ENCODE measurements at regions not wholly inside any gene's neighbourhood (a gene's known extent, or its start where the extent isn't known, plus 50 kb on each side); places are given as distances from the start of the nearest gene placed in this dataset.

DNA sequence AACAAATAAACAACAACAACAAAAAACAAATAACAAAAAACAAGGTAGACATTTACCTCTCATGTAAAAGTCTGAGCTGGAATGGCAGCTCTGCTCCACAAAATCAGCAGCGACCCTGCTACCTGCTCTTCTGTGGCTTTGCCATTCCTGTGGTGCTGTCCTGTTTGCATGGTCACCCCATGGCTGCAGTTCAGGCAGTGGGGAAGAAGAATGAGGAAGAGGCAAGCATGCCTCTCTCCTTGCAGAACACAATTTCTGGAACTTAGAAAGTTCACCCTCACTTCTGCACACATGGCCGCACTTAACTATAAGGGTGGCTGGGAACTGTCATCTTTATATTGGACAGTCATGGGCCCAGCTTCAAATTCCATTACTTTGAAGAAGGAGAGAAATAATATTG, 84.8 kb upstream of the GNG12 start:
- Histone ChIP-seq H3K36me3 (ENCODE audit: insufficient read depth in 1 of 2, low read depth in 1 of 2) (no peaks in the 10 kb centered on the region), H3K9me3 (no peaks in the 10 kb centered on the region), H3K27me3 (ENCODE audit: insufficient read depth in 3 of 3, low read length in 2 of 3) (no peaks in the 10 kb centered on the region), H3K27ac (no peak overlapping the region), H3K4me3 (no peak overlapping the region), H3K4me1 (no peaks in the 10 kb centered on the region)
- ATAC-seq (no peak), DNase-seq (no peak)
- WGBS, 3 donors: 92 to 96% (median 93%) methylated on average over 2 of the region's 2 CpGs
- intact Hi-C loops (cut with DNase I): no loop called here
- TF ChIP-seq, protein P1, sequence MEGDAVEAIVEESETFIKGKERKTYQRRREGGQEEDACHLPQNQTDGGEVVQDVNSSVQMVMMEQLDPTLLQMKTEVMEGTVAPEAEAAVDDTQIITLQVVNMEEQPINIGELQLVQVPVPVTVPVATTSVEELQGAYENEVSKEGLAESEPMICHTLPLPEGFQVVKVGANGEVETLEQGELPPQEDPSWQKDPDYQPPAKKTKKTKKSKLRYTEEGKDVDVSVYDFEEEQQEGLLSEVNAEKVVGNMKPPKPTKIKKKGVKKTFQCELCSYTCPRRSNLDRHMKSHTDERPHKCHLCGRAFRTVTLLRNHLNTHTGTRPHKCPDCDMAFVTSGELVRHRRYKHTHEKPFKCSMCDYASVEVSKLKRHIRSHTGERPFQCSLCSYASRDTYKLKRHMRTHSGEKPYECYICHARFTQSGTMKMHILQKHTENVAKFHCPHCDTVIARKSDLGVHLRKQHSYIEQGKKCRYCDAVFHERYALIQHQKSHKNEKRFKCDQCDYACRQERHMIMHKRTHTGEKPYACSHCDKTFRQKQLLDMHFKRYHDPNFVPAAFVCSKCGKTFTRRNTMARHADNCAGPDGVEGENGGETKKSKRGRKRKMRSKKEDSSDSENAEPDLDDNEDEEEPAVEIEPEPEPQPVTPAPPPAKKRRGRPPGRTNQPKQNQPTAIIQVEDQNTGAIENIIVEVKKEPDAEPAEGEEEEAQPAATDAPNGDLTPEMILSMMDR (IDR thresholded peaks at IDR 0.05): no peak

DNA sequence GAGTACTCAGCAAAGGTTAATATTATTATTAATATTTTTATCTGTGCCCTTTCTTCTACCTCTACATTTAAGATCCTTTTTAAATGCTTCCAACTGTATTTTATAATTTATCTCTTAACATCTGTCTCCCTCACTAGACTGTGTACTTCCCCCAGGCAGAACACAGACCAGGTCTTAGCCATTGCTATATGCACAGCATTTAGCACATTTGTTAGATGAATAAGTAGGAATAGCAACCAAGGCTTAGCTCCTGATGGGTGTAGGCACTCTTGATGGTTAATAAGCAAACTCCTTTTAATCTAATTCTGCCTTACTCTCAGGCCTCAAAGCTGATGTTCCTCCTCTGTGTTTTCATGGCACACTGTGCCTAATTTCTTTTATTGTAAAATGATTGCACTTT, 83.7 kb upstream of the GNG12 start:
- DNase-seq (no peak), ATAC-seq (no peak)
- intact Hi-C loops (cut with DNase I): no loop called here
- Histone ChIP-seq H3K9me3 (no peaks in the 10 kb centered on the region), H3K27ac (no peak overlapping the region), H3K36me3 (ENCODE audit: insufficient read depth in 1 of 2, low read depth in 1 of 2) (no peaks in the 10 kb centered on the region), H3K27me3 (ENCODE audit: insufficient read depth in 3 of 3, low read length in 2 of 3) (no peaks in the 10 kb centered on the region), H3K4me1 (no peaks in the 10 kb centered on the region), H3K4me3 (no peak overlapping the region)
- TF ChIP-seq, protein P1 (IDR thresholded peaks at IDR 0.05): no peak

DNA sequence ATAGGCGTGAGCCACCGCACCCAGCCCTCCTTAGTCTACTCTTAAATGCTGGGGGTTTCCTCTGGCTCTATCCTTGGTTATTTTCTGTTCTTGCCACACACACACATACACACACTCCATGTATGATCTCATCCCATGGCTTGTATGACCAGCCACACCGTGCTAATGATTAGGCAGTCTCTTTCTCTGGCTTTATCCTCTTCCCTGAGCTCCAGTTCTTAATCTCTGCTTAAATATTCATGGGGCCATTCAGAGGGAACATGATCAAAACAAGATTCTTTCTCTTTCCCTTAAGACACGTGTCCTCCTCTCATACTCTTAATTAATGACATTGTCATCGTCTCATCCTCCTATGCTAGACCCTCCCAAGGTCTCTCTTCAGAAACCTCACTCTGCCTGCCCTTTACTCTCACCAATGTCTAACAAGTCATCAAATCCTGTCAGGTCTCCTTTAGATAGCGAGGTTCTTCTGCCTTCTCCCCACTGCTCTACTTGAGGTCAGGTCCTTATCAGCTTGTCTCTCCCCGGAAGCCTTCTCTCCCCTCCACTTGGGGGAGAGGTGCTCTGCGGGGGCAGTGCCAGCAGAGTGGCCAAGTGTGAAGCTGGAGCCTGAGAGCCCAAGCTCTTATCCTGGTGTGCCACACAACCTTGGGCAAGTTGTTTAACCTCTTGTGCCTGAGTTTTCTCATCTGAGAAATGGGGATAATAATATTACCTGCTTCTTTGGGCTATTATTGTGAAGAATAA, 83.0 kb upstream of the GNG12 start:
- intact Hi-C loops (cut with DNase I): no loop called here
- TF ChIP-seq, protein P1 (IDR thresholded peaks at IDR 0.05): no peak
- Histone ChIP-seq H3K27ac (no peak overlapping the region), H3K27me3 (ENCODE audit: insufficient read depth in 3 of 3, low read length in 2 of 3) (no peaks in the 10 kb centered on the region), H3K4me3 (no peak overlapping the region), H3K9me3 (no peaks in the 10 kb centered on the region), H3K36me3 (ENCODE audit: insufficient read depth in 1 of 2, low read depth in 1 of 2) (no peaks in the 10 kb centered on the region), H3K4me1 (no peaks in the 10 kb centered on the region)
- no peak for ATAC-seq
- WGBS, 3 donors: 77 to 82% (median 81%) methylated on average over 8 of the region's 8 CpGs
- no peak for DNase-seq

DNA sequence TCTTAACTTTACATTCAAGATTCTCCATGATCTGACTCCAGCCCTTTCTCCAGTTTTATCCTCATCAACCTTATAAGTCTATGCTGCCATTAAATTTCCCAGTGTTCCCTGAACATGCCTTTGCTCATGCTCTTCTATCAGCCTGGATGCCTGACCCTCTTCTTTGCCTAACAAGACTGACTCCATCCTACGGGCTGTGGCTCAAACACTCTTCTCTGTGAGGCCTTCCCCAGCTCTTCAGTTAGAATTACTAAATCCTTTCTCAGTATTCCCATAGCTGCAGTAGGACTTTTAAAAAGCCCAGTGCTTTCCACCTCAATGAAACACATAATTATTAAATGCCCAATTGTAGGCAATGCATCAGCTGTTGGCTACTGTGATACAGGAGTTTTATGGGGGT, 76.5 kb upstream of the GNG12 start:
- Histone ChIP-seq H3K4me3 (no peak overlapping the region), H3K36me3 (ENCODE audit: insufficient read depth in 1 of 2, low read depth in 1 of 2) (no peaks in the 10 kb centered on the region), H3K27me3 (ENCODE audit: insufficient read depth in 3 of 3, low read length in 2 of 3) (no peaks in the 10 kb centered on the region), H3K4me1 (no peaks in the 10 kb centered on the region), H3K9me3 (no peaks in the 10 kb centered on the region), H3K27ac (no peak overlapping the region)
- DNase-seq: no peak
- 85 to 93% (median 89%) methylated on average over 1 of the region's 1 CpG for WGBS, 3 donors
- TF ChIP-seq, protein P1 (IDR thresholded peaks at IDR 0.05): no peak
- no peak for ATAC-seq
- intact Hi-C loops (cut with DNase I): no loop called here

Data from psoas muscle (tissue), 7 donors.